HG02642 (cell line): ENCODE measurements at regions not wholly inside any gene's neighbourhood (a gene's known extent, or its start where the extent isn't known, plus 50 kb on each side); places are given as distances from the start of the nearest gene placed in this dataset.
"Not testable (repeated sequence)": the region's sequence is repeated elsewhere in the genome, so short reads cannot be mapped to it uniquely, and the experiment has no call there.

Source experiments
- ATAC-seq: cut with Tn5 transposase; IDR thresholded peaks from one replicate; pipeline ENCODE4 v1.9.1; 2021; ENCODE audit warnings: mild to moderate bottlenecking; ENCODE audit not compliant: unreplicated experiment, poor library complexity

DNA sequence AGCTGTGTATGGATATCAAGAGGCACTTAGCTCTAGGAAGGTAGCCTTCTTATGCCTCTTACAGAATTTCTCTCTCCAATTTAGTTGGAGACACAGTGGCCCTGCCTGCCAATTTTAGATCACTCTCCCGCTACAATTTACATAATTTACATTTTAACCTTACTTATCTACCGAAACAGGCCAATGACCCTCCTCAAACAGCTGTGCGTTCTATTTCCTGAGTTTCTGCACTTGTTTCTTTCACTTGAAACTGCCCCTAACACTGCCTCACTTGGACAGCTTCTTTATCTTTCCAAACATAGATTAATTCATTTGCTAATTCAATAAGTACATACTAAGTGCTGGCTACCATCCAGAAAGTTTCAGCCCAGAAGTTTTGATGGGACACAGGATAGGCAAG is 52.9 kb upstream of the HDDC2 start:
- no peak for ATAC-seq

DNA sequence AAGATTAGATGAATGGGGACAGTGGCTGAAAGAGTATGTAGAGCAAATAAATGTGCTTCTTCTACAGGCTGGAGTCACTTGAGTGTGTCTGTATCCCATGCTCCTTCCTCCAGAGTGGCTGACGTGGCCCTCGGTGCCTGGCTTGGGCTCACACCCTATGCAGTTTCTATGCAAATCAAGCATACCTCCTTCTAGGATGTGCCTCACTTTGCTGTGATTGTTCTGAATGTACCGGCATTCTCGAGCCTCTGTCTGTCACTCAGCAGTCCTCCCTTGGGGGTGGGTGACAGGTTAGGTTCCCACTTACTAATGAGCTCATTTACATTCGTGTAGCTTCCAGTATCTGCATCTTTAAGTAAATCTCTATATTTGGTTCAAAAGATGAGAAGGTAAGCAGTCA is 55.1 kb upstream of the HDDC2 start:
- ATAC-seq, result peak; percentile 51

DNA sequence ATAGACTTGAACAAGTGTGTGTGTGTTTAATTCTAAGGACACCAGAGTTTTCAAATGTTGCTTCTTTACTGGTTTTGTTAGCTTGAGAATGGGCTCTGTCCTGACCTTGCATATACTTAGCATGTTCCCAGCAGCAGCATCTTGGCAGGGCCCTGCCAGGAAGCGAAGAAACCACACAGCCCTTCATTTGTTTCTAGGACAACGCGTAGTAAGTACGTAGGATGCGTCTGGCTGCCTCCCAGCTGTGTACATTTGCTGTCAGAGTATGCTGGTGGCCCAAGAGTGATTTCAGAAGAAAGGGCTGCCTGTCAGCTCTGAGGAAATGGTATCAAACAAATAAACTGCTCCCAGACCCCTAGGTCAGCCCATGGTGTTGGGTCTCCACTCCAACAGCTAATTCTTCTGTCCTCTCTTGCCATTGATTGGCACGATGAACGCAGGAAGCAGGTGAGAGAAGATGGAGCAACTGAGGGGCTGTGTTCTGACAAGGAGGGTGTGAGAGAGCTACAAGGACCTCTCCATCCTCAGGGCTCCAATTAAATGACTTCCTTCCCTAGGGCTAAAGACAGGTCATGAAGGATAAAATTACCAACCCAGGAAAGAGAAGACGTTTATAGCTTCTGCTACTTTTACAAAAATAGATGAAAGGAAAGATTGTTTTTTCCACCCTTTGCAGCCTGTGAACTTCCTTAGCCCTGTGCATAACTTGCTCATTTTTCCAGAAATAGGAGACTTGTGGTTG is 55.9 kb upstream of the HDDC2 start:
- ATAC-seq, result peak; percentile 72

DNA sequence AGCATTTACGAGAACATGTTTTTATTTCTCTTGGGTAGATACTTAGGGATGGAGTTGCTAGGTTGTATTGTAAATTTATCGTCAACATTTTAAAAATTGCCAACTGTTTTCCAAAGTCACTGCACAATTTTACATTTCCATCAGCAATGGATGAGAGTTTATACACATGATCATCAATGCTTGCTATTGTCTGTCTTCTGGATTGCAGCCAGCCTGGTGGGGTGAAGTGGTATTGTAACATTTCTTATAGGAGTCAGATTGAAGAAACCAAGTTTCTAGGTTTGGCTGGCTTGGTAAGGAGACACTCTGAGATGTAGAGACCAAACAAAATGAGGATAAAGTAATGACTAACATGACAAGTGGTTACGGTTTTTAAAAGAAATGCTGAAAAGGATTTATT is 57.1 kb upstream of the HDDC2 start:
- no peak for ATAC-seq

DNA sequence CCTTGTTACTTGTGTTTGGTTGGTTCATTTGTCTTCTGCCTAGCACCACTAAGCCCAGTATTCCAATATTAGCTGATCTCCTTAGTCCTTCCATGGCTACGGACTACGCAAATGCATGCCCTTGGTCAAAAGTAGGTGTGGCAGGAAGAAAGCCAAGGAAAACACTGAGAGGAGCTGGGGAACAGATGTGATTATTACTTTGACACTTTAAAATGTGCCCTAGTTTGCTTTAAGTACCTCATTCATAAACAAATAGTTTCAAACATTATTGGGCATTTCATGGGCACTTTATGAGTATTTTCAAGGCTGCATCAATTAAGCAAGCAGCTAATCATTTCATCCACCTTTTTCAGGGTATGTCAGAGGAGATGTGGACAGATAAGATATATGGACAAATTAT is 60.1 kb upstream of the HDDC2 start:
- no peak for ATAC-seq

DNA sequence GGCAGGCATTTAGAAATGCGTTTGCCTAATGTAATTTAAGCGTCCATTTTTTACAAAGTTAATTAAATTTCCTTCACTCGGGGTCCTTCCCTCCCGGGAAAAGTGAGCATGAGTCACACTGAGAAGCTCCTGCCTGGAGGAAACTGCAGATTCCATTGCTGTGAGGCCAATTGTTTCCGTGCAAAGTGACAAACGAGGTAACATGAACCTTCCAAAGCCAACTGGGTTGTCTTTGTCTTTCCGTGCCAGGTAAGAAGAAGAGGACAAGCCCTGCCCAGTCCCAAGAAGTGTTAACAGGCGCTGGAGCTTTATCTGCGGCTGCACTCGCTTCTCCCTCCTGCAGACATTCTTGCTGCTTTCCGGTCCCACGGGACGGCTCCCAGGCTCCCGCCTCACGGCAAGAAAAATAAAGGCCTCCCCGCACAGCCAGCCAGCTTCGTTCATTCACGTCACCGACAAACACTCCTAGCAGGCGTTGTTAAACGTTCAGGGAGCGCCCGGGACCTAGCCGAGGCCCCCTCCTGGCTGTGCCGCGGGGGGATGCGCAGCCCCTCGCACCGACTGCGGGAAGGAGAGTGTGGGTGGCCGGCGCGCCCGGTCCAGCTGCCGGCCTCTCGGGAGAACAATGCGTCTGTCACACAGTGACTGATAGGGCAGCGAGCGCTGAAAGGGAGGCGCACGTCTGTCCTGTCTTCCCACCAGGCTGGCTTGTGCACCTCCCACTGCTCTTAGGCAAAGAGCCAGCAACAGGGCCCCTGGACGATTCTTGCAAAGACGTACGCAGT is 61.5 kb upstream of the HDDC2 start:
- no peak for ATAC-seq

DNA sequence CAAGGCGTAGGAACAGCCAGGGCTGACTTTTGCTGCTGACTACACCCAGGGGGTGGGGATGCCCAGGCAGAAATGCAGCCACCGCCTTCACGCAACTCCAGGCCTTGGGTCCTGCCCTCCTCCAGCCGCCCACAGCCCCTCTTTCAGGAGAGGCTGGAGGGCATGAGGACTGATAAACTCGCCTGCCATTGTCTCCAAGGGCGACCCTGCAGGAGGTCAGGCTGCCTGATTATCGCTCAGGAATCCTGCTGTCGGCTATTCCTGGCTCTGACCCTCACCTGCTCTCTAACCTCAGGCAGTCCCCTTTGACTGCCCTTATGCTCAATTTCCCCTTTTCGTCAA is 62.0 kb upstream of the HDDC2 start:
- no peak for ATAC-seq

DNA sequence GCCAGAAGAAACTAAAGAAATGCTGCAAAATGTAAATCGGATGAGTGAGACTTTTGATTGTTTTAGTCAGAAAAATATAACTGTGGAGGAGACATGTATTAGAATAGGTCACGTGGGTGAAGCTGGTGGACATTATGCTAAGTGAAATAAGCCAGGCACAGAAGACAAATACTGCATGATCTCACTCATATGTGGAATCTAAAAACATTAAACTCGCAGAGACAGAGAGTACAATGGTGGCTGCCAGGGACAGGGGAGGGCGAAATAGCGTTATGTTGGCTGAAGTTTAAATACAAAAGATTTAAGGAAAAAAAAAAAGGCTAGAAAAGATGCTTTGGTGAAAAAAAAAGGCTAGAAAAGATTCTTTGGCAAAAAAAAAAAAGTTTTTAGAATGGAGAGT is 63.5 kb upstream of the HDDC2 start:
- ATAC-seq, result no peak

DNA sequence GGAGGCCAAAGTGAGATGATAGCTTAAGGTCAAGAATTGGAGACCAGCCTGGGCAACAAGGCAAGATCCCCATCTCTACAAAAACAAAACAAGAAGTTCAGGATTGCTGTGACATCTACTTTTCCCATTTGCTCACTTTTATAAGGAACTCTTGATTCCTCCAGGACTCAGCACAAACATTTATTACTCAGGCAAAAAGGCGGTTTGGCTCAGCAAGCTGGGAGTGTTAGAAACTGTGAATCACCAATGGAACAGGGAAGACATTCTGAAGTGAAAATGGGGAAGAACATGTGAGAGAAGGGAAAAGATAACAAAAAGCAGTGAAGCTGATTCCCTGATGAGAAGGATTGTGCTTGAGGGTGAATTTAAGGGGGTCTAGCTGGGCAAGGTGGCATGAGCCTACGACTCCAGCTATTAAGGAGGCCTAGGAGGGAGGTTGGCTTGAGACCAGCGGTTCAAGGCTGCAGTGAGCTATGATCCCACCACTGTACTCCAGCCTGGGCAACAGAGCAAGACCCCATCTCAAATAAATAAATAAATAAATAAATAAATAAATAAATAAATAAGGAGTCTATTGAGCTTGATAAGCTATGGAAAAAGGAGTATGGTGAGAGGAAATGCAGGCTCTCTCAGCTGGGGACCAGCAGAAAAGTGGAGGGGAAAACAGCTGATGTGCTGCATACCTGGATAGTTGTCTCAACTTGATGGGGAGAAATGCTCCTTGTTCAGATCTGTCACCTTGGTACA is 65.4 kb upstream of the HDDC2 start:
- no peak for ATAC-seq

DNA sequence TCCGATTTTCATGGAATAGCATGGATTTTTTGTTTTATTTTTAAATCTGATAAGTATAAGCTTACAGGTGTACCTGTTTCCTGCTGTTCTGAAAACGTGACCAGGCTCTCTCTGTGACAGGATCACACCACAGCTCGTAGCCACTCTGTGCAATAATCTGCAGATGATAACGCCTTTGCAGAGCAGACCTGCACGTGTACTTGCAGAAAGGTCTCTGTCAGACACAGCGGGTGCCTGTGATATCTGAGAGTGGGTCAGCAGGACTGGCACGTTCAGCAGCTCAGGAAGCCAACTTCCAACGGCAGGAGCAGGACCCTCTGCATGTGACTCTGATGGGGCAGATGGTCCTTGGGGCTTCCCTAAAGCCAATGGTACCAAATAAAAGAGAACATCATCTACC is 68.6 kb upstream of the HDDC2 start:
- ATAC-seq, result no peak

DNA sequence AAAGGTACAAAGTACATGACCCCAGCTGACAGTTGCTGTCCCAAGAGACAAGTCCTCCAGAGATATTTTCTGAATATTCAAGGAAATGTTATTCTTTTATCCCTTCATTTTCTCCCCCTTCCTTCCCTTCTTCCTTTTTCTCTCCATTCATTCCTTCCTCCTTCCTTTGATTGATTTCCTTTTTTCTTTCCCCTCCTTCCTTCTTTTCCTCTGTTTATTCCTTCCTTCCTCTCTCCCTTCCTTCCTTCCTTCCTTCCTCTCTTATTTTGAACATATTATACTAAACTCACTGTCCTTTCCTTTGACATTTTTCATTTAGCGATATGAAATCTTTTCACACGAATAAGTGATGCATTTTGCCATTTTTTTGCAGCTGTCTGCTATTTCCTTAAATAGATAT is 73.2 kb upstream of the HDDC2 start:
- ATAC-seq, result no peak

DNA sequence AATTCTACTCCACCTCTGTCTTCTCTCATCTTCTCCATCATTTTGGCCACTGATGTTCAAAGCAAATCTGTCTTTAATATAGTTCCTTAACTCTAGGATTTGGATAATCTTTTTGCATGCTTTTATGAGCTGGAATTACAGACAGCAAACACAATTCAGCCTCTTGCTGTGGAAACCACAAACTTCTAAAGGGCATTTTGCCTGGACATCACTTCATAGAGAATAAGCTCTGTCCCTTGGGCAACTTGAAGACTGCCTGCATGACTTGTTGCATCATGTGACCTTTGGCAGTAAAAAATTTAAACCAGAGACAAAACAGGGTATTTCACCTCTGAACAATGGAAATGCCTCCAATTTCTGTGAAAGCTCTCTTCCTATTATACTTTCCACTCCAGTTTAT is 74.1 kb upstream of the HDDC2 start:
- no peak for ATAC-seq

DNA sequence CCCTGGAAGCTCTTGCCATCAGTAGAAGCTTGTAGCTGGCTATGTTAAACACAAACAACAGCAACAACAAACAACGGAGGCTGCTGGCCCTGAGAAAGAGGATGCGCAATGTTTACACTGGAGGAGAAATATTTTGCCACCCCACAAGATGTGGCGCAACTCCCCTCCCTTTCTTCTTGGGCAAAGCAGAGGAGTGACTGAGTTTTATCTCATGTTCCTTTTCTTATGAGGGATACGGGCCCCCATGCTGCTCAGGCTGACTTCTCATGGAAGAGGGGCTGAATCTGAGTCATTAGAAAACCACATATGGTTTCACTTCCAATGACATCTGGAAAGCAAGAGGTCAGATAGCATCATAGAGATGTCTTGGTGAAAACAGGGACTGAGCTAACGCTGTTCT is 75.9 kb upstream of the HDDC2 start:
- no peak for ATAC-seq

DNA sequence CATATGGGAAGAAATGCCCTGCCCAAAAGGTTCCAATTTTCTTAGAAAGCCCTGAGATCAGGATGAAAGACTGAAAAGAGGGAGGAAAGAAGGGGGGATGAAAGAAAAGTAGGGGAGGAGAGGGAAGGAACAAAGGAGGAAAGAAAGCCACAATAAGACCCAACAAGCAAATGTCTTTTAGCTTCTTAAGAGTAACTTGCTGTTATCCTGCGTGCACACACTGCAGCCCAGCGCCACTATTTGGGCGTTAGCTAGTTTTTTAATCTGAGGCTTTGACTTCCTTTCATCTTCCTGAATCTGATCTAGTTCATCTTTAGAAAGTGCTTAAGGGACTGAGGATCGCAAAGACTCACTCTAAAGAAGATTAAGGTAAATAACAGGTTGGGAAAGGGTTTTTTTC is 77.4 kb upstream of the HDDC2 start:
- no peak for ATAC-seq

DNA sequence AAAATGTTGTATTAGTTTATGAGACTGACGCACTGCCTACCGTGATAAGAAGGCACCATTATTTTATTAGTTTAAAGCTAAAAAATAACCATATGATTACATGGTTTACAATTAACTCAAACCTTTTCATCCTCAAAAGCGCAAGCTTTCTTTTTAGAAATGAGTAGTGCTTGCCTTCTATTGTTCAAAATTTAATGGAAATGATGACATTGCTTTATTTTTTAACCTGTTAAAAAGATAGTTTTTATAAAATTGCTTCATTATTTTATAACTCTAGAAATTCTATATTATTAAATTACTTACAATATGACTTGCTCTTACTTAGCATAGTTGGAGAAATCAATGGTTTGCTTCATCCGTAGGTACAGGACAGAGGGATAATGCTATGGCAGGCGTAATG is 78.7 kb upstream of the HDDC2 start:
- ATAC-seq, result no peak

DNA sequence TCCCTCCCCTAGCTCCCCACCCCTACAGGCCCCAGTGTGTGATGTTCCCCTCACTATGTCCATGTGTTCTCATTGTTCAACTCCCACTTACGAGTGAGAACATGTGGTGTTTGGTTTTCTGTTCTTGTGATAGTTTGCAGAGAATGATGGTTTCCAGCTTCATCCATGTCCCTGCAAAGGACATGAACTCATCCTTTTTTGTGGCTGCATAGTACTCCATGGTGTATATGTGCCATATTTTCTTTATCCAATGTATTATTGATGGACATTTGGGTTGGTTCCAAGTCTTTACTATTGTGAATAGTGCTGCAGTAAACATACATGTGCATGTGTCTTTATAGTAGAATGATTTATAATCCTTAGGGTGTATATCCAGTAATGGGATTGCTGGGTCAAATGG is 84.6 kb upstream of the HDDC2 start:
- ATAC-seq, result not testable (repeated sequence)

DNA sequence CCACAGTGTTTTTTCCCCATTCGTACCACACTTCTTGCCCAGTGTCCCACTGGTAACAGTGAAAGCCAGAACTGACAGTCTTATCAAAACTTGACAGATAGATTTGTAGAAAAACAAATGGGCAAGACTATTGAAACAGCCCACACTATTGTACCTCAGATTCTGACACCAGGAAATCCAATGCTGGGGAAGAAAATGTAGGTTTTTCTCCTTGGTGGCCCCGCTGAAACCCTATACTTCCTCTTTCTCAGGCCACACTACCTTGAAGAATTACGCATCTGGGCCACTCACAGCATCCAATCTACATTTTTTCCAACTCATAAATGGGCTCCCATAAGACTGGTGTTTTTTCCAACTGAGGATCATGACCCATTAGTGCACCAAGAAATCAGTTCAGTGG is 90.9 kb upstream of the HDDC2 start:
- peak; percentile 47 for ATAC-seq

DNA sequence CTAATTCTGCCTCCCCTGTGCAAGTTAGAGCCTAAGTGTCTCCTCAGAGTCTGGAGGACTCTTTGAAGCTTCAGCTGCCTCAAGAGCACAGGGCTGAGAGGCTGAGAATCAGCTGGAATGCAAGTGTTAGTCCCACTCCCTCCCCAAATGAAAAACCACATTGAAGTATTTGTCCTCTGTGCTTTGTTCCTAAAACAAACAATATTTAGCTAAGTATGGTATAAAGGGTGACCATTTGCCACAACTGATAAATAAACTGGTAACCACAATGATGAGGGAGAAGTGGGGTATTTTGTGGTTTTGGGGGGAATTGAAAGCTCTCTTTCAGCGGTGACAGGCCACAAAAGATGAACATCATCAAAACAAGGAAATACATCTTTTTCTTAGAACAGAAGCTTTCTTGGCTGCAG is 91.7 kb upstream of the HDDC2 start:
- ATAC-seq, result no peak

DNA sequence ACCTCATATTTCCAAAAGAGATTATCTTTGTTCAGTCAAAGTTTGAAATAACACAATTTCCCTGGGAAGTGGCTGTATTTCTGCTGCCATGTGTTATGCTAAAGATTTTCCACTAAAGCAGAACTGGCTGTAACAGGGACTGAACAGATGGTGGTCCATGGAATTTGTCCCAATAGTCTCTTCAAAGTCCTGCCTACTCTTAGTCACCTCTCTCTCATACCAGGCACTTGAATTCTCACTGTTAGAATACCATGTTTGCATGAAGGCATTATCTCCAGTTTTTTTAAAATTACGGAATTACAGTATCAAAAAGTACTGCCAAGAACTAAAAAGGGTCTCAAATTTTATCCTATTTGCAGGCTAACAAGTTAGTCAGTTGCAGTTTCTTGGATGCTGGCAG is 105.0 kb upstream of the HDDC2 start:
- no peak for ATAC-seq

DNA sequence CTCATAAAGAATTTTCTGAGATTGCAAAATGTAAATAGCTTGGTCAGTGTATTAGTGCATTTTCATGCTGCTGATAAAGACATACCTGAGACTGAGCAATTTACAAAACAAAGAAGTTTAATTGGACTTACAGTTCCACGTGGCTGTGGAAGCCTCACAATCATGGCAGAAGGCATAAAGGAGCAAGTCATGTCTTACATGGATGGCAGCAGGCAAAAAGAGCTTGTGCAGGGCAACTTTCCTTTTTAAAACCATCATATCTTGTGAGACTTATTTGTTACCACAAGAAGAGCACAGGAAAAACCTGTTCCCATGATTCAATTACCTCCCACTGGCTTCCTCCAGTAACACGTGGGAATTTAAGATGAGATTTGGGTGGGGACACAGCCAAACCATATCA is 112.7 kb upstream of the HDDC2 start:
- no peak for ATAC-seq

DNA sequence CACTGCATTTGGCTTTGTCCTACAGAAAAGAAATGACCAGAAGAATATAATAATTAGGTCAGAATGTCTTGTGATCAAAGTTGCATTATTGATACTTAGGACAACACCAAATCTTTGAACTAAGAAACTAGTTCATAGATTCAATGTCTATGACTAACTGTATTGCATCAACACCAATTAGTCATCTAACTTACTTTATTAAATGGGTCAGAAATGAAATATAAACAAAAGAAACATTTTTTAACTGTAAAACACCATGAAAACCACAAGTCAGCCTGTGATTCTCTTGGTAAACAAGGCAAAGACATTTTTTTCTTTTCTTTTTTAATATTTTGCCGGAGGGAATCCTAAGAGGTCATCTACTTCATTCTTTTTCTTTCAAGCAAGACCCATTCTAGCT is 114.1 kb upstream of the HDDC2 start:
- no peak for ATAC-seq
